ENCODE measurements at regions not wholly inside any gene's neighbourhood (a gene's known extent, or its start where the extent isn't known, plus 50 kb on each side); places are given as distances from the start of the nearest gene placed in this dataset.

DNA sequence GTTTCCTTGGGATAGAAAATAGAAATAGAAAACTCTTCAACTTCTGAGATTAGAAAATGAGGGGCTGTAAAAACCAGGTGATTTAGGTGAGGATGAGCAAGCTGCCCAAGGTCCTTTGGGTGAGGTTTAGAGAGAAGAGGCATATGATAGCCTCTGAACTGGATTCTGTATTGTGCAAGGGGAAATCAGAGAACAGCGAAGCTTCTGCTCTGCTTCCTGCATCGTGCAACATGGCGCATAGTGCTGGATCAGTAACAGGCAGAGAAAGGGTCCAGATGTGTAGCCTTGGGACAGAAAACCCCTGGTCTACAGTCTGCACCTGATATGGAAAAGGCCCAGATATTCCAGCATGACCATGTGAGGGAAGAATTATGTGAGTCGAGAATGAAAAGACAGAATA, 121.7 kb downstream of the MBL2 start:
- H3K4me3 ChIP-seq (ENCODE audit: low read length): no peak overlapping the region
- DNase-seq (ENCODE audit: low read depth): no peak
- TF ChIP-seq, protein P1, sequence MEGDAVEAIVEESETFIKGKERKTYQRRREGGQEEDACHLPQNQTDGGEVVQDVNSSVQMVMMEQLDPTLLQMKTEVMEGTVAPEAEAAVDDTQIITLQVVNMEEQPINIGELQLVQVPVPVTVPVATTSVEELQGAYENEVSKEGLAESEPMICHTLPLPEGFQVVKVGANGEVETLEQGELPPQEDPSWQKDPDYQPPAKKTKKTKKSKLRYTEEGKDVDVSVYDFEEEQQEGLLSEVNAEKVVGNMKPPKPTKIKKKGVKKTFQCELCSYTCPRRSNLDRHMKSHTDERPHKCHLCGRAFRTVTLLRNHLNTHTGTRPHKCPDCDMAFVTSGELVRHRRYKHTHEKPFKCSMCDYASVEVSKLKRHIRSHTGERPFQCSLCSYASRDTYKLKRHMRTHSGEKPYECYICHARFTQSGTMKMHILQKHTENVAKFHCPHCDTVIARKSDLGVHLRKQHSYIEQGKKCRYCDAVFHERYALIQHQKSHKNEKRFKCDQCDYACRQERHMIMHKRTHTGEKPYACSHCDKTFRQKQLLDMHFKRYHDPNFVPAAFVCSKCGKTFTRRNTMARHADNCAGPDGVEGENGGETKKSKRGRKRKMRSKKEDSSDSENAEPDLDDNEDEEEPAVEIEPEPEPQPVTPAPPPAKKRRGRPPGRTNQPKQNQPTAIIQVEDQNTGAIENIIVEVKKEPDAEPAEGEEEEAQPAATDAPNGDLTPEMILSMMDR (conservative IDR thresholded peaks at IDR 0.05; ENCODE audit: low read depth, low read length): no peak

DNA sequence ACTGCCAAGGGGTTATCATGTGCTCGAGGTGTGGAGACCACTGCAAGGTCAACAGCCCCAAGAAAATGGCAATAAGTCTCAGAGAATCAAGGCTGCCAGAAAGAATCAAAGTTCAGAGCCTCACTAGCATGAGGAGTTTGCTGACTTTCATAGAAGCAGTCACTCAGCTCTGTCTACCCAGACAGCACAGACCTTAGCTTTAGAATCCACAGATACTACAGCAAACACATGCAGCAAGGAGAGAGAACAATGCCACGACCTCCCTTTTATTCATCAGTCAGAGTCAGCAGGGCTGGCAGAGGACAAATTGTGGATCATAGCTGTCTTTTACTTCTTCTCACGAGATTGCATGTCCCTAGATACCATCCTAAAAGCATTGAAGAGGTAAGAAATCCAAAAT, 121.3 kb downstream of the MBL2 start:
- no peak overlapping the region for H3K4me3 ChIP-seq (ENCODE audit: low read length)
- DNase-seq (ENCODE audit: low read depth): no peak
- TF ChIP-seq, protein P1 (conservative IDR thresholded peaks at IDR 0.05; ENCODE audit: low read depth, low read length): no peak

DNA sequence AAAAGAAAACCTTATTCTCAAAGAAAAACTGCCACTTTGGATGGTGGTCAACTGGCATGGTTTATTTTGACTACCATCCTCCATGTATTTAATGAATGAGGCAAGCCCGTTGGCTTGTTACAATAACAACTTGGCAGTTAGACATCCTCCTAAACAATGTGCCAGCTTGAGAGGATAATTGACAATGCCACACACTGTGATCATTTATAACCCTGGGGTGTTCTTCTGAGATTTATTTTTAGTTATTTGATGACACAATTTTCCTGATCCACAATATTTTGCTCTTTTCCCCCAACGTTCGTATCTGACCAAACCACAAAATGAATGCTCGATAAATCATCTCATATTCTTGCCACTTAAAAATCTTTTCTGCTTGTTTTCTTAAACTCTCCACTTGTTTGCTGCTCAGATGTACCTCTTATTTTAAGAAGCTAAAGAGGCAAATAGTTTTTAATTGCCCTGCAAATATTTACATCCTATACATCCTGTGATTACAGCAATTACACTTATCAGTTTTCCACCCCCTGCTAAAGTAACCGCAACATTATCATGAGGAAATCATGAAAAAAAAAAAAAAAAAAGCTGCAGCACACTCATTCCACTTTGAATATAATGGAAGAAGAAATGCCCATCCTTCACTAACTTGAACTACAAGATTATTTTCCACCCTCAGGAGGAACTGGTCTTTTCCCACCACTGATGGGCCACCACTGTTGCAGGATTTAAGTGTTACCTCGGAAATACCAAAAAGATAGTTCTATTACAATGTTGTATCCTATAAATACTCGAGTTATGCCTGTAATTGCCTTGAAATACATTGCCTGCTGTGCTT, 119.9 kb downstream of the MBL2 start:
- no peak for DNase-seq (ENCODE audit: low read depth)
- H3K4me3 ChIP-seq (ENCODE audit: low read length): no peak overlapping the region
- TF ChIP-seq, protein P1 (conservative IDR thresholded peaks at IDR 0.05; ENCODE audit: low read depth, low read length): no peak

DNA sequence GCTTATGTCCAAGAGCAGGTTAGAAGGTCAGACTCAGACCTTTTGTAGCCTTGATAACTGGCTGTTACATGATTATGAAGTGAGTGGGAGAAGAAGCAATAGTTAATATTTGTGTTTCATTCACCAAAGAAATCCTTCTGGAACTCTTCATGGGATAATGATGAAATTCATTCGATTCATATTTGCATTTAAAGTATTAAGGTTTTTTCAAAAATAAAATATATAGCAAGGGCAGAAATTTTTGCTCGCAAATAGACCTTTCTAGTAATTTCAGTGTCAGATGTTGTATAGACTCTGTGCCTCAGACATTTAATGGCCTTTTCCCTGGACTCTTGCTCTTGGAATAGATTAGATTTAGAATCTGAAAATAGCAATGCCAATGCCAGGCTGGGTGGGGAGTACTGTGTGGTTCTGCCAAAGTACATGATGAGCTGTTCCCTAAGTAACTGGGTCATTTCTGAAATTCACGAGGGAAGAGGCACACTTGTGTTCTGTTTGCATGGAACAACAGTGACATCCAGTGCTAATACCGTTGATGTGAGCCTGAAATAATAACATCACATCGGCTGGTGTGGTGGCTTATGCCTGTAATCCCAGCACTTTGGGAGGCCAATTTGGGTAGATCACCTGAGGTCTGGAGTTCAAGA, 119.2 kb downstream of the MBL2 start:
- TF ChIP-seq, protein P1 (conservative IDR thresholded peaks at IDR 0.05; ENCODE audit: low read depth, low read length): no peak
- no peak for DNase-seq (ENCODE audit: low read depth)
- no peak overlapping the region for H3K4me3 ChIP-seq (ENCODE audit: low read length)

DNA sequence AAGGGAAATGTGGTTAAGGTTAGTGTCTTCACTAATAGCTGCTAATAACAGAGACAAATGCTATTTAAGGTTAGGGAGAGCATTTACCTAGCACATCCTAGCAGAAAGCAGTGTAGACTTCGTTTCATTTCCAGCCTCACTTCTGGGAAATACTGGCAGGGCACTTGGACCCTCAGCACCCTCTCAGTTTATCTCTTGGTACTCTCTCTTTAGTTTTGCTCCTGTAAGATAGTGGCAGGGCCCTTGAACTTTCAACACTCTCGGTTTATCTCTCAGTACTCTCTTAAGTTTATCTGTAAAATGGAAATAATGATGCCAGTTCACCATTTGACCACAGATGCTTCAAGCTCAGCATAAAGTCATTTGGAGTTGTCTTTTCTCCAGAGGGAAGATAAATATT, 118.4 kb downstream of the MBL2 start:
- TF ChIP-seq, protein P1 (conservative IDR thresholded peaks at IDR 0.05; ENCODE audit: low read depth, low read length): no peak
- no peak for DNase-seq (ENCODE audit: low read depth)
- H3K4me3 ChIP-seq (ENCODE audit: low read length): no peak overlapping the region

DNA sequence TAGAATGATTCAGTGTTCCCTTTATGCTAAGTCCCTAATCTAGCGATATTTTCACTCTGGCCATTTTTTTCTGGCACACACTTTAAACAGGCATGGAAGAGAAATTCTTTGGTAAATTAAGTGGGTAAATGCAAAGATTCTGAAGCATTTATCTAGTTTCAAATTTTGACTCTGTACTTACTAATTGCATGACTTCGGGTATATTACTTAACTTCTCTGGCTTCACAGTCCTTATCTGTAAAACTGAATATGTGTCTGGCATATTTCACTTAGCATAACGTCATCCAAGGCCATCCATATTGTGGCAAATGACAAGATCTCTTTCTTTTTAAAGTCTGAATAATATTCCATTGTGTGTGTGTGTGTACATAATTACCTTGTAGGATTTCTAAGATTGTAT, 114.5 kb downstream of the MBL2 start:
- TF ChIP-seq, protein P1 (conservative IDR thresholded peaks at IDR 0.05; ENCODE audit: low read depth, low read length): no peak
- DNase-seq (ENCODE audit: low read depth): no peak
- no peak overlapping the region for H3K4me3 ChIP-seq (ENCODE audit: low read length)

DNA sequence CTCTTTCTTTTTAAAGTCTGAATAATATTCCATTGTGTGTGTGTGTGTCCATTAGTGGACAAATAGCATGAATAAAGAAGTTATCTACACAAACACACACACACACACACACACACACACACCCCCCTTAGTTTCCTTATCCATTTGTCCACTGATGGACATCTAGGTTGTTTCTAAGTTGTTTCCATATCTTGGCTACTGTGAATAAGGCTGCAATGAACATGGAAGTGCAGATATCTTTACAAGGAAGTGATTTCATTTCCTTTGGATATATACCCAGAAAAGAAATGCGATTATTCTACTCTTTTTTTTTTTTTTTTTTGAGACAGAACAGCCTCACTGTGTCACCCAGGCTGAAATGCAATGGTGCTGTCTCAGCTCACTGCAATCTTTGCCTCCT, 113.5 kb downstream of the MBL2 start:
- H3K4me3 ChIP-seq (ENCODE audit: low read length): no peak overlapping the region
- no peak for DNase-seq (ENCODE audit: low read depth)
- TF ChIP-seq, protein P1 (conservative IDR thresholded peaks at IDR 0.05; ENCODE audit: low read depth, low read length): no peak
